Right lobe of liver (tissue), 4 donors: ENCODE measurements at regions not wholly inside any gene's neighbourhood (a gene's known extent, or its start where the extent isn't known, plus 50 kb on each side); places are given as distances from the start of the nearest gene placed in this dataset.

ENCODE experiments used
- POLR2A ChIP-seq: fragments of 450-650 bp; IDR thresholded peaks from one replicate; pipeline ENCODE4 v1.6.1; 2017; ENCODE audit warnings: antibody characterized with exemption, mild to moderate bottlenecking
- TF ChIP-seq, protein P1 (sequence below), 4 donors: fragments of 200-600 bp in 3 of 4; fragments of 450-650 bp in 1 of 4; IDR thresholded peaks; one replicate each; pipeline versions ENCODE4 v1.5.1 to v1.8.0; 2016 to 2022; ENCODE audit warnings: antibody characterized with exemption in 4 of 4, mild to moderate bottlenecking in 2 of 4
- donor health status: DM: no; HTN: no; CAD: no.
- donor health status: DM: no; HTN: no; CAD: no.
- donor health status: DM: no; HTN: yes; CAD: no.

DNA sequence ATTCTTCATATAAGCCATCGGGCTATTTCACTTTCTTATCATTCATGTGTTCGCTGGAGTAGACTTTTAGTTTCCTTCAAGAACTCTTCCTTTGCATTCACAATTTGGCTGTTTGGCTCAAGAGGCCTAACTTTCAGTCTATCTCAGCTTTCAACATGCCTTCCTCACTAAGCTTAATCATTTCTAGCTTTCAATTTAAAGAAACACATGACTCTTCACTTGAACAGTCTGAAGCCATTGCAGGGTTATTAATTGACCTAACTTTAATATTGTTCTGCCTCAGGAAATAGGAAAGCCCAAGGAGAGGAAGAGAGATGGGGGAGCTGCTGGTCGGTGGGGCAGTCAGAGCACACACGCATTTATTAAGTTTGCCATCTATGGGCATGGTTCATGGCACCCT lies 158.1 kb downstream of the SUCLA2 start:
- no peak for TF ChIP-seq POLR2A
- TF ChIP-seq, protein P1, sequence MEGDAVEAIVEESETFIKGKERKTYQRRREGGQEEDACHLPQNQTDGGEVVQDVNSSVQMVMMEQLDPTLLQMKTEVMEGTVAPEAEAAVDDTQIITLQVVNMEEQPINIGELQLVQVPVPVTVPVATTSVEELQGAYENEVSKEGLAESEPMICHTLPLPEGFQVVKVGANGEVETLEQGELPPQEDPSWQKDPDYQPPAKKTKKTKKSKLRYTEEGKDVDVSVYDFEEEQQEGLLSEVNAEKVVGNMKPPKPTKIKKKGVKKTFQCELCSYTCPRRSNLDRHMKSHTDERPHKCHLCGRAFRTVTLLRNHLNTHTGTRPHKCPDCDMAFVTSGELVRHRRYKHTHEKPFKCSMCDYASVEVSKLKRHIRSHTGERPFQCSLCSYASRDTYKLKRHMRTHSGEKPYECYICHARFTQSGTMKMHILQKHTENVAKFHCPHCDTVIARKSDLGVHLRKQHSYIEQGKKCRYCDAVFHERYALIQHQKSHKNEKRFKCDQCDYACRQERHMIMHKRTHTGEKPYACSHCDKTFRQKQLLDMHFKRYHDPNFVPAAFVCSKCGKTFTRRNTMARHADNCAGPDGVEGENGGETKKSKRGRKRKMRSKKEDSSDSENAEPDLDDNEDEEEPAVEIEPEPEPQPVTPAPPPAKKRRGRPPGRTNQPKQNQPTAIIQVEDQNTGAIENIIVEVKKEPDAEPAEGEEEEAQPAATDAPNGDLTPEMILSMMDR (IDR thresholded peaks at IDR 0.05): no peak
